H9 (cell line): ENCODE measurements at regions not wholly inside any gene's neighbourhood (a gene's known extent, or its start where the extent isn't known, plus 50 kb on each side); places are given as distances from the start of the nearest gene placed in this dataset.

Source experiments
- DNase-seq: peaks from one replicate; pipeline ENCODE4 v3.0.0-alpha.2; 2017
- H2AFZ ChIP-seq: one replicate; pipeline ENCODE4 v1.6.1; 2013; ENCODE audit warnings: mild to moderate bottlenecking, low read length, control low read depth, moderate library complexity
- H2AK5ac ChIP-seq: 2 replicates; pipeline ENCODE4 v1.6.1; 2013; ENCODE audit warnings: low read length, control low read depth, mixed read lengths; ENCODE audit not compliant: insufficient read length
- H2BK120ac ChIP-seq: one replicate; pipeline ENCODE4 v1.6.1; 2013; ENCODE audit warnings: low read depth, mild to moderate bottlenecking, low read length, control low read depth, inconsistent platforms; ENCODE audit not compliant: poor library complexity, severe bottlenecking
- H2BK12ac ChIP-seq: 2 replicates; pipeline ENCODE4 v1.6.1; 2013; ENCODE audit warnings: low read length, control low read depth, mixed read lengths, low read depth; ENCODE audit not compliant: insufficient read length
- H2BK15ac ChIP-seq: 2 replicates; pipeline ENCODE4 v1.6.1; 2013; ENCODE audit warnings: low read depth, low read length, control low read depth
- H2BK20ac ChIP-seq: one replicate; pipeline ENCODE4 v1.6.1; 2013; ENCODE audit warnings: low read depth, mild to moderate bottlenecking, low read length, control low read depth, inconsistent platforms; ENCODE audit not compliant: poor library complexity, severe bottlenecking
- H2BK5ac ChIP-seq: 2 replicates; pipeline ENCODE4 v1.6.1; 2013; ENCODE audit warnings: low read length, control low read depth, mixed read lengths; ENCODE audit not compliant: insufficient read length
- H3K14ac ChIP-seq: 2 replicates; pipeline ENCODE4 v1.6.1; 2013; ENCODE audit warnings: low read length, control low read depth; ENCODE audit not compliant: insufficient read depth
- H3K18ac ChIP-seq: 2 replicates; pipeline ENCODE4 v1.6.1; 2013; ENCODE audit warnings: low read depth, mild to moderate bottlenecking, mixed read lengths, low read length, control low read depth; ENCODE audit not compliant: insufficient read length
- H3K23ac ChIP-seq: 2 replicates; pipeline ENCODE4 v1.6.1; 2013; ENCODE audit warnings: low read length, control low read depth, mixed read lengths, low read depth; ENCODE audit not compliant: insufficient read length
- H3K23me2 ChIP-seq: 2 replicates; pipeline ENCODE4 v1.6.1; 2013; ENCODE audit warnings: low read depth, mild to moderate bottlenecking, mixed read lengths, low read length, control low read depth; ENCODE audit not compliant: insufficient read length, poor library complexity, severe bottlenecking
- H3K27ac ChIP-seq: 2 replicates; pipeline ENCODE4 v1.5.1; 2013; ENCODE audit warnings: low read length, control low read depth, mixed read lengths, low read depth; ENCODE audit not compliant: insufficient read length
- H3K27me3 ChIP-seq: 2 replicates; pipeline ENCODE4 v1.6.1; 2013; ENCODE audit warnings: low read length, control low read depth, inconsistent platforms; ENCODE audit not compliant: insufficient read depth
- H3K4ac ChIP-seq: 2 replicates; pipeline ENCODE4 v1.6.1; 2013; ENCODE audit warnings: low read depth, mild to moderate bottlenecking, control low read depth, inconsistent platforms, low read length, moderate library complexity
- H3K4me1 ChIP-seq: 2 replicates; pipeline ENCODE4 v1.6.1; 2013; ENCODE audit warnings: low read length, control low read depth, inconsistent platforms; ENCODE audit not compliant: insufficient read depth
- H3K4me2 ChIP-seq: 2 replicates; pipeline ENCODE4 v1.6.1; 2013; ENCODE audit warnings: low read length, control low read depth, mixed read lengths; ENCODE audit not compliant: insufficient read length, insufficient read depth
- H3K56ac ChIP-seq: 2 replicates; pipeline ENCODE4 v1.6.1; 2013; ENCODE audit warnings: low read depth, mild to moderate bottlenecking, mixed read lengths, low read length, control low read depth; ENCODE audit not compliant: insufficient read length
- H3K79me1 ChIP-seq: 2 replicates; pipeline ENCODE4 v1.6.1; 2013; ENCODE audit warnings: low read depth, mild to moderate bottlenecking, moderate library complexity, low read length, control low read depth, inconsistent platforms; ENCODE audit not compliant: insufficient read depth, poor library complexity, severe bottlenecking
- H3K79me2 ChIP-seq: 2 replicates; pipeline ENCODE4 v1.6.1; 2013; ENCODE audit warnings: low read length, control low read depth, inconsistent platforms; ENCODE audit not compliant: insufficient read depth
- H3K9ac ChIP-seq: 2 replicates; pipeline ENCODE4 v1.6.1; 2013; ENCODE audit warnings: low read length, control low read depth, mixed read lengths; ENCODE audit not compliant: insufficient read length; ENCODE audit errors: extremely low read depth
- H3K9me3 ChIP-seq: one replicate; pipeline ENCODE4 v1.6.1; 2013; ENCODE audit warnings: low read depth, low read length, inconsistent platforms; ENCODE audit not compliant: control insufficient read depth
- H3T11ph ChIP-seq: one replicate; pipeline ENCODE4 v1.6.1; 2013; ENCODE audit warnings: mild to moderate bottlenecking, low read length, control low read depth, inconsistent platforms
- H4K20me1 ChIP-seq: one replicate; pipeline ENCODE4 v1.6.1; 2013; ENCODE audit not compliant: control insufficient read depth, insufficient read length, insufficient read depth
- H4K5ac ChIP-seq: 2 replicates; pipeline ENCODE4 v1.6.1; 2013; ENCODE audit warnings: low read depth, mild to moderate bottlenecking, mixed read lengths, low read length, control low read depth; ENCODE audit not compliant: insufficient read length
- H4K8ac ChIP-seq: replicated peaks from 2 replicates; pipeline ENCODE4 v1.6.1; 2013; ENCODE audit warnings: low read length, control low read depth, mixed read lengths, low read depth; ENCODE audit not compliant: insufficient read length
- H4K91ac ChIP-seq: 2 replicates; pipeline ENCODE4 v1.6.1; 2013; ENCODE audit warnings: low read depth, mild to moderate bottlenecking, moderate library complexity, mixed read lengths, low read length, control low read depth; ENCODE audit not compliant: insufficient read length
- H3K27ac Mint-ChIP-seq, 3 experiments: 2 replicates in 2 of 3; 3 replicates in 1 of 3; pipeline ENCODE4 v1.8.0; 2020 to 2021; ENCODE audit warnings: mixed read lengths in 3 of 3, mild to moderate bottlenecking in 1 of 3, moderate library complexity in 1 of 3
- H3K27me3 Mint-ChIP-seq: 2 replicates; pipeline ENCODE4 v1.8.0; 2021; ENCODE audit warnings: low read depth, mild to moderate bottlenecking, moderate library complexity, mixed read lengths
- H3K36me3 Mint-ChIP-seq, 3 experiments: 2 replicates in 2 of 3; 3 replicates in 1 of 3; pipeline ENCODE4 v1.8.0; 2020 to 2021; ENCODE audit warnings: low read depth in 3 of 3, mixed read lengths in 3 of 3; ENCODE audit not compliant: insufficient read depth in 1 of 3
- H3K4me1 Mint-ChIP-seq, 2 experiments: 2 replicates each; pipeline ENCODE4 v1.8.0; 2020; ENCODE audit warnings: mixed read lengths in 2 of 2
- H3K4me3 Mint-ChIP-seq, 2 experiments: 2 replicates in 1 of 2; 3 replicates in 1 of 2; pipeline ENCODE4 v1.8.0; 2020 to 2021; ENCODE audit warnings: mild to moderate bottlenecking in 2 of 2, mixed read lengths in 2 of 2, moderate library complexity in 1 of 2
- H3K9me3 Mint-ChIP-seq, 2 experiments: 2 replicates in 1 of 2; 3 replicates in 1 of 2; pipeline ENCODE4 v1.8.0; 2020; ENCODE audit warnings: mild to moderate bottlenecking in 2 of 2, mixed read lengths in 2 of 2, moderate library complexity in 1 of 2
- CTCF ChIP-seq: fragments of 200-600 bp; sonication (generic); conservative IDR thresholded peaks from 3 replicates; pipeline ENCODE4 v1.8.0; 2021; ENCODE audit warnings: antibody characterized with exemption, mild to moderate bottlenecking
- WGBS: extraction: QIAGEN DNeasy Blood & Tissue Kit; methylation state at CpG from one replicate; pipeline ENCODE4 v1.1.7; 2013; ENCODE audit warnings: missing lambda C conversion rate, low lambda C conversion rate, mixed read lengths; ENCODE audit not compliant: insufficient read length; ENCODE audit errors: extremely low coverage; 5-methylcytosine and 5-hydroxymethylcytosine counted together

- Histone ChIP-seq H2AFZ (no peak overlapping the region), H3K27ac (no peak overlapping the region), H2BK20ac (no peak overlapping the region), H3K4me2 (no peak overlapping the region), H3K27me3 (no peaks in the 10 kb centered on the region; the same call in 1 of the 2 replicates), H3T11ph (no peak overlapping the region), H3K56ac (no peak overlapping the region), H3K79me2 (no peaks in the 10 kb centered on the region), H4K91ac (no peak overlapping the region), H3K4ac (no peak overlapping the region), H2BK5ac (no peak overlapping the region), H4K8ac (no peak overlapping the region), H3K4me1 (no peaks in the 10 kb centered on the region), H3K18ac (no peak overlapping the region), H4K20me1 (no peaks in the 10 kb centered on the region), H3K79me1 (no peaks in the 10 kb centered on the region), H3K14ac (no peak overlapping the region), H2BK120ac (no peak overlapping the region), H3K9me3 (no peaks in the 10 kb centered on the region), H2BK15ac (no peak overlapping the region), H3K23me2 (no peaks in the 10 kb centered on the region), H2AK5ac (no peak overlapping the region), H3K9ac (no peak overlapping the region), H2BK12ac (no peak overlapping the region), H3K23ac (no peak overlapping the region), H4K5ac (no peak overlapping the region)
- peaks cover 22% of the 10 kb centered on the region for H3K27me3 Mint-ChIP-seq
- H3K27ac Mint-ChIP-seq: no peak overlapping the region
- no peak overlapping the region for H3K4me3 Mint-ChIP-seq
- TF ChIP-seq CTCF: no peak
- peak; percentile 32 for DNase-seq
- peaks cover 0 to 6% (median 0%) of the 10 kb centered on the region in 3 experiments; a peak in 1 of 7 replicates for H3K36me3 Mint-ChIP-seq
- no CpG with 5 or more reads among the region's 1 CpG for WGBS
- H3K4me1 Mint-ChIP-seq: peaks cover 16 to 18% of the 10 kb centered on the region in 2 experiments
- no peaks in the 10 kb centered on the region for H3K9me3 Mint-ChIP-seq
These were observed 409.8 kb downstream of the NTRK2 start for GRCh38 chr9:85079349-85079748.
